ENCODE measurements at regions not wholly inside any gene's neighbourhood (a gene's known extent, or its start where the extent isn't known, plus 50 kb on each side); places are given as distances from the start of the nearest gene placed in this dataset.
"Not testable (repeated sequence)": the region's sequence is repeated elsewhere in the genome, so short reads cannot be mapped to it uniquely, and the experiment has no call there.

- not testable (repeated sequence) for DNase-seq
These were observed 130.2 kb upstream of the CDKN3 start for GRCh38 chr14:54266616-54267015.

GRCh38 chr14:54267172-54267571 is 129.6 kb upstream of the CDKN3 start:
- no peak for DNase-seq

- no peak for DNase-seq
These were observed 120.6 kb upstream of the CDKN3 start for GRCh38 chr14:54275997-54276725.

GRCh38 chr14:54278087-54278486 is 118.7 kb upstream of the CDKN3 start:
- DNase-seq: no peak

GRCh38 chr14:54278665-54279295 is 118.0 kb upstream of the CDKN3 start:
- no peak for DNase-seq

GRCh38 chr14:54282849-54283248 is 114.0 kb upstream of the CDKN3 start:
- DNase-seq: no peak

GRCh38 chr14:54285030-54285429 is 111.8 kb upstream of the CDKN3 start:
- DNase-seq: no peak

GRCh38 chr14:54291491-54292191 is 105.2 kb upstream of the CDKN3 start:
- DNase-seq: no peak

- no peak for DNase-seq
These were observed 102.0 kb upstream of the CDKN3 start for GRCh38 chr14:54294802-54295201.

GRCh38 chr14:54299410-54300363 is 97.1 kb upstream of the CDKN3 start:
- no peak for DNase-seq

GRCh38 chr14:54300881-54301280 is 95.9 kb upstream of the CDKN3 start:
- no peak for DNase-seq

- no peak for DNase-seq
These were observed 95.4 kb upstream of the CDKN3 start for GRCh38 chr14:54301359-54301758.

- DNase-seq: no peak
These were observed 90.0 kb upstream of the CDKN3 start for GRCh38 chr14:54306806-54307205.

GRCh38 chr14:54309615-54310014 is 87.2 kb upstream of the CDKN3 start:
- no peak for DNase-seq

- DNase-seq: no peak
These were observed 86.5 kb upstream of the CDKN3 start for GRCh38 chr14:54310151-54310850.

- no peak for DNase-seq
These were observed 86.0 kb upstream of the CDKN3 start for GRCh38 chr14:54310851-54311228.

GRCh38 chr14:54312166-54312801 is 84.5 kb upstream of the CDKN3 start:
- DNase-seq: peak; percentile 89

- no peak for DNase-seq
These were observed 82.3 kb upstream of the CDKN3 start for GRCh38 chr14:54314365-54315104.

- no peak for DNase-seq
These were observed 80.2 kb upstream of the CDKN3 start for GRCh38 chr14:54316652-54317051.

- DNase-seq: no peak
These were observed 79.4 kb upstream of the CDKN3 start for GRCh38 chr14:54317391-54317790.

GRCh38 chr14:54322246-54322645 is 74.6 kb upstream of the CDKN3 start:
- DNase-seq: no peak

All from T1000 (cell line).